ENCODE measurements at regions not wholly inside any gene's neighbourhood (a gene's known extent, or its start where the extent isn't known, plus 50 kb on each side); places are given as distances from the start of the nearest gene placed in this dataset.

GRCh38 chr5:168042284-168043068 lies 249.0 kb upstream of the WWC1 start:
- Histone ChIP-seq H3K36me3 (no peaks in the 10 kb centered on the region), H3K4me1 (no peaks in the 10 kb centered on the region), H3K27ac (no peak overlapping the region), H3K27me3 (peaks cover 0 to 6% of the 10 kb centered on the region in 2 donors), H3K9me3 (no peaks in the 10 kb centered on the region), H3K4me3 (no peak overlapping the region)
- no peak for DNase-seq
- intact Hi-C loops (cut with DNase I; ENCODE audit: low total_unique reads) = no loop called here
- no peak for TF ChIP-seq CTCF (IDR thresholded peaks at IDR 0.05)

GRCh38 chr5:168046163-168046562 lies 245.3 kb upstream of the WWC1 start:
- DNase-seq = no peak
- Histone ChIP-seq H3K4me3 (no peak overlapping the region), H3K36me3 (no peaks in the 10 kb centered on the region), H3K4me1 (no peaks in the 10 kb centered on the region), H3K27me3 (no peaks in the 10 kb centered on the region), H3K9me3 (no peaks in the 10 kb centered on the region), H3K27ac (no peak overlapping the region)
- intact Hi-C loops (cut with DNase I; ENCODE audit: low total_unique reads) = no loop called here
- no peak for TF ChIP-seq CTCF (IDR thresholded peaks at IDR 0.05)

- intact Hi-C loops (cut with DNase I; ENCODE audit: low total_unique reads) = no loop called here
- H3K9me3 ChIP-seq = no peaks in the 10 kb centered on the region
- H3K27ac ChIP-seq = no peak overlapping the region
- H3K4me3 ChIP-seq = no peak overlapping the region
- no peaks in the 10 kb centered on the region for H3K36me3 ChIP-seq
- no peaks in the 10 kb centered on the region for H3K27me3 ChIP-seq
- H3K4me1 ChIP-seq = no peaks in the 10 kb centered on the region
- no peak for DNase-seq
- TF ChIP-seq CTCF (IDR thresholded peaks at IDR 0.05) = no peak
Observed at GRCh38 chr5:168047043-168047668, 244.3 kb upstream of the WWC1 start.

GRCh38 chr5:168047669-168048111 lies 243.8 kb upstream of the WWC1 start:
- DNase-seq = no peak
- Histone ChIP-seq H3K27me3 (no peaks in the 10 kb centered on the region), H3K36me3 (no peaks in the 10 kb centered on the region), H3K9me3 (no peaks in the 10 kb centered on the region), H3K27ac (no peak overlapping the region), H3K4me3 (no peak overlapping the region), H3K4me1 (no peaks in the 10 kb centered on the region)
- no peak for TF ChIP-seq CTCF (IDR thresholded peaks at IDR 0.05)
- intact Hi-C loops (cut with DNase I; ENCODE audit: low total_unique reads) = no loop called here

GRCh38 chr5:168048486-168048885 lies 243.0 kb upstream of the WWC1 start:
- H3K9me3 ChIP-seq = no peaks in the 10 kb centered on the region
- no peak for DNase-seq
- H3K27me3 ChIP-seq = no peaks in the 10 kb centered on the region
- intact Hi-C loops (cut with DNase I; ENCODE audit: low total_unique reads) = no loop called here
- H3K4me3 ChIP-seq = no peak overlapping the region
- H3K27ac ChIP-seq = no peak overlapping the region
- no peaks in the 10 kb centered on the region for H3K36me3 ChIP-seq
- no peaks in the 10 kb centered on the region for H3K4me1 ChIP-seq
- no peak for TF ChIP-seq CTCF (IDR thresholded peaks at IDR 0.05)

All from tibial artery (tissue), 4 donors.